BE2C (cell line): ENCODE measurements at regions not wholly inside any gene's neighbourhood (a gene's known extent, or its start where the extent isn't known, plus 50 kb on each side); places are given as distances from the start of the nearest gene placed in this dataset.

Experiments
- DNase-seq: peaks from one replicate; pipeline ENCODE4 v3.0.0-alpha.2; 2020
- H3K27me3 ChIP-seq: fragments of 250-450 bp; sonication (Bioruptor Pico); 2 replicates; pipeline ENCODE4 v1.5.1; 2020; ENCODE audit warnings: mild to moderate bottlenecking
- H3K36me3 ChIP-seq: fragments of 250-450 bp; sonication (Bioruptor Pico); 2 replicates; pipeline ENCODE4 v1.5.1; 2020; ENCODE audit warnings: mild to moderate bottlenecking
- H3K4me1 ChIP-seq: fragments of 250-450 bp; sonication (Bioruptor Pico); 2 replicates; pipeline ENCODE4 v1.5.1; 2020
- H3K4me3 ChIP-seq: 2 replicates; pipeline ENCODE4 v1.5.1; 2011; ENCODE audit warnings: low read depth, low read length
- H3K9me3 ChIP-seq: fragments of 250-450 bp; sonication (Bioruptor Pico); 2 replicates; pipeline ENCODE4 v1.5.1; 2020
- TF ChIP-seq, protein P1 (sequence below): IDR thresholded peaks from 2 replicates; pipeline ENCODE4 v1.5.1; 2012; ENCODE audit warnings: mild to moderate bottlenecking, low read depth, low read length

DNA sequence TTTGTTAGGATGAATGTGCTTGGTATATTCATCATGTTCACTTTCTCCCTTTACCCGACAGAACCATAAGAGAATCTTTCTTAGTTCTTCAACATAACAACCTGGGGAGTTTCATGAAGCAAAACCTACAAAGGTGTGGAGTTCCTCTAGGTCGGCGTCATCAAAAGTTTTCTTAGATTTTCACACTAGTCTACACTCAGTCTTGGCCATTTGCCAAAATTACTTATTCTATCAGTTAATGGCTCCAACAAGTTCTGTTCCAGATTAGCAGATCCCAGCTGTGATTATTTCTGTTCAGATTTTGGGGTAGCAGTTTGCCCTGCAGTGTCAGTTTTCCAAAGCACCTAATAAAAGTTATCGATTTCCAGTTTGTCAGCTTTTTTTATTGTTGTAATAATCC lies 935.8 kb upstream of the RAG2 start:
- Histone ChIP-seq H3K4me1 (no peaks in the 10 kb centered on the region), H3K36me3 (no peaks in the 10 kb centered on the region), H3K4me3 (no peak overlapping the region), H3K27me3 (no peaks in the 10 kb centered on the region), H3K9me3 (no peaks in the 10 kb centered on the region)
- TF ChIP-seq, protein P1, sequence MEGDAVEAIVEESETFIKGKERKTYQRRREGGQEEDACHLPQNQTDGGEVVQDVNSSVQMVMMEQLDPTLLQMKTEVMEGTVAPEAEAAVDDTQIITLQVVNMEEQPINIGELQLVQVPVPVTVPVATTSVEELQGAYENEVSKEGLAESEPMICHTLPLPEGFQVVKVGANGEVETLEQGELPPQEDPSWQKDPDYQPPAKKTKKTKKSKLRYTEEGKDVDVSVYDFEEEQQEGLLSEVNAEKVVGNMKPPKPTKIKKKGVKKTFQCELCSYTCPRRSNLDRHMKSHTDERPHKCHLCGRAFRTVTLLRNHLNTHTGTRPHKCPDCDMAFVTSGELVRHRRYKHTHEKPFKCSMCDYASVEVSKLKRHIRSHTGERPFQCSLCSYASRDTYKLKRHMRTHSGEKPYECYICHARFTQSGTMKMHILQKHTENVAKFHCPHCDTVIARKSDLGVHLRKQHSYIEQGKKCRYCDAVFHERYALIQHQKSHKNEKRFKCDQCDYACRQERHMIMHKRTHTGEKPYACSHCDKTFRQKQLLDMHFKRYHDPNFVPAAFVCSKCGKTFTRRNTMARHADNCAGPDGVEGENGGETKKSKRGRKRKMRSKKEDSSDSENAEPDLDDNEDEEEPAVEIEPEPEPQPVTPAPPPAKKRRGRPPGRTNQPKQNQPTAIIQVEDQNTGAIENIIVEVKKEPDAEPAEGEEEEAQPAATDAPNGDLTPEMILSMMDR = no peak
- no peak for DNase-seq

DNA sequence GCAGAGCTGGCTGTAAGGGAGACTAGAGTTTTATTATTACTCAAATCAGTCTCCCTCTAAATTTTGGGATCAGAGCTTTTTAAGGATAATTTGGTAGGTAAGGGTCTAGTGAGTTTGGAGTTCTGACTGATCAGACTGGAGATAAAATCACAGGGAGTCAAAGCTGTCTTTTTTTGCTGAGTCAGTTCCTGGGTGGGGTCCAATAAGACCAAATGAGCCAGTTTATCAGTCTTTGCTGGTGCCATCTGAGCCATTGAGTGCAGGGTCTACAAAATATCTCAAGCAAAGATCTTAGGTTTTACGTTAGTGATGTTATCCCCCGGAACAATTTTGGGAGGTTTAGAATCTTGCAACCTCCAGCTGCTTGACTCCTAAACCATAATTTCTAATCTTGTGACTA lies 935.1 kb upstream of the RAG2 start:
- H3K4me3 ChIP-seq = no peak overlapping the region
- no peaks in the 10 kb centered on the region for H3K4me1 ChIP-seq
- no peaks in the 10 kb centered on the region for H3K9me3 ChIP-seq
- no peaks in the 10 kb centered on the region for H3K27me3 ChIP-seq
- TF ChIP-seq, protein P1 = no peak
- no peaks in the 10 kb centered on the region for H3K36me3 ChIP-seq
- DNase-seq = no peak

DNA sequence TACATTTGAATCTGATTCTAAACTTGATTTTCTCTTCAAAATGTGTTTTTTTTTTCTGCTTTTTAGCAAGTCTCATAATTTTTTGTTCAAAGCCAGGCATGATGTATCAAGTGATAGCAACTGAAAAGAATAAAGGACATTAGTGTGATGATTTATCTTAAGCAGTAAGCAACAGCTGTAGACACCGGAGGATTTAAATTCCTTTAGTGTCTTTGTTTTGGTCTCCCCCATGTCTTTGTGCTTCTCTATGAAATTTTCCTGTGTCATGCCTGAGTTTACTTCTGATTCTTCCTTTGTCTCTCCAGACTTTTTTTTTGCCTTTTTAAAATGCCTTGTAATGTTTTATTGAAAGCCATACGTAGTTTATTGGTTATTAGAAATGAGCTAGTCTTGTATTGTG lies 934.2 kb upstream of the RAG2 start:
- Histone ChIP-seq H3K36me3 (no peaks in the 10 kb centered on the region), H3K9me3 (no peaks in the 10 kb centered on the region), H3K4me1 (no peaks in the 10 kb centered on the region), H3K27me3 (no peaks in the 10 kb centered on the region), H3K4me3 (no peak overlapping the region)
- TF ChIP-seq, protein P1 = no peak
- DNase-seq = no peak

DNA sequence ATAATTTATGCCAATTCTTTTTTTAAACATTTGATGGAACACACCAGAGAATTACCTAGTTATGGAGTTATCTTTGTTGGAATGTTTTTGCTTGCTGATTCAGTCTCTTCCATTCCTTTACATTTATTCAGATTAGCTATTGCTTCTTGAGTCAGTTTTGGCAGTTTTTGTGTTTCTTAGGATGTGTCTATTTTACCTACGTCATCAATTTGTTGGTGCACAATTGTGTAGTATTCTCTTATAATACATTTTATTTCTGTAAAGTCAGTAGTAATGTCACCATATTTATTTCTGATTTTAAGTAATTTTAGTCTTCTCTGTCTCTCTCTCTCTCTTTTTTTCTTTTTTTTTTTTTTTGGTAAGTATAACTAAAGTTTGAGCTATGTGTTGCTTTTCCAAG lies 929.5 kb upstream of the RAG2 start:
- H3K27me3 ChIP-seq = no peaks in the 10 kb centered on the region
- no peak overlapping the region for H3K4me3 ChIP-seq
- TF ChIP-seq, protein P1 = no peak
- DNase-seq = no peak
- H3K4me1 ChIP-seq = no peaks in the 10 kb centered on the region
- no peaks in the 10 kb centered on the region for H3K9me3 ChIP-seq
- H3K36me3 ChIP-seq = no peaks in the 10 kb centered on the region

DNA sequence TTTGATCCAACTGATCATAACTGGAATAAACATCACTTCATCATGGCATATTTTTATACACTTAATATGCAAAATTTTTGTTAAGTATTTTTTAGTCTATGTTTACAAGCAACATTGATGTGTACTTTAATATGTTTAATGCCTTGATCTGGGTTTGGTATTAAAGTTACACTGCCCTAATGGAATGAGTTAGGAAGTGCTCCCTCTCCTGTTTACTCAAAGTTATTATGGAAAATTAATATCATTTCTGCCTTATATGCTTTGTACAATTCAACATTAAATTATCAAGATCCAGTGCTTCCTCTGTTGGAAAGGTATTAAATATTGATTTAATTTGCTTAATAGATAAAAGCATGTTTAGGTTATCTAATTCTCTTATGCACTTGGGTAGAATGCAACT lies 927.3 kb upstream of the RAG2 start:
- no peaks in the 10 kb centered on the region for H3K36me3 ChIP-seq
- TF ChIP-seq, protein P1 = no peak

DNA sequence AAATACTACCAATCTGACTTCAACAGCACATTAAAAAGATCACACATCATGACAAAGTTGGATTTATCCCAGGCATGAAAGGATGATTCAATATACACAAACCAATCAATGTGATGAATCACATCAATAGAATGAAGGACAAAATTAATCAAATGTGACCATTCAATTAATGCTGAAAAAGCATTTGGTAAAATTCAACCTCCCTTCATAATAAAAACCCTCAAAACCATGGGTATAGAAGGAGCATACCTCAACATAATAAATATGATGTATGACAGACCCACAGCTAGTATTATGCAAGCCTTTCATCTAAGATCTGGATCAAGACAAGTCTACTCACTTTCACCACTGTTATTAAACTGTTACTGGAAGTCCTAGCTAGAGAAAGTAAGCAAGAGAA lies 921.7 kb upstream of the RAG2 start:
- Histone ChIP-seq H3K4me3 (no peak overlapping the region), H3K27me3 (no peaks in the 10 kb centered on the region), H3K4me1 (no peaks in the 10 kb centered on the region), H3K9me3 (no peaks in the 10 kb centered on the region), H3K36me3 (no peaks in the 10 kb centered on the region)
- no peak for DNase-seq
- TF ChIP-seq, protein P1 = no peak

More for the DNA sequence above, 927.3 kb upstream of the RAG2 start:
- DNase-seq = no peak
- no peak overlapping the region for H3K4me3 ChIP-seq
- no peaks in the 10 kb centered on the region for H3K9me3 ChIP-seq
- H3K4me1 ChIP-seq = no peaks in the 10 kb centered on the region
- H3K27me3 ChIP-seq = no peaks in the 10 kb centered on the region
